CD4-positive, alpha-beta T cell (primary cell): ENCODE measurements at regions not wholly inside any gene's neighbourhood (a gene's known extent, or its start where the extent isn't known, plus 50 kb on each side); places are given as distances from the start of the nearest gene placed in this dataset.

Experiments
- ATAC-seq: fragments of 200-7000 bp; cut with Tn5 transposase; one replicate; pipeline ENCODE4 v1.10.0; 2022; ENCODE audit warnings: mild to moderate bottlenecking; ENCODE audit not compliant: poor library complexity
- CTCF ChIA-PET: fragments of 350-600 bp; sonication (Branson Sonifier 250); formaldehyde crosslinking; loops from one replicate; lab custom pipeline; 2021; ENCODE audit warnings: antibody characterized with exemption, inconsistent platforms; lab: Charles Lee
- POLR2A ChIA-PET: fragments of 350-600 bp; sonication (Branson Sonifier 250); formaldehyde crosslinking; loops from one replicate; lab custom pipeline; 2021; ENCODE audit warnings: antibody characterized with exemption, inconsistent platforms; lab: Charles Lee
- DNase-seq, 14 experiments: peaks; one replicate each; pipeline ENCODE4 v3.0.0-alpha.2; 2013 to 2020; ENCODE audit warnings: mixed read lengths in 2 of 14
- H3K27ac ChIP-seq, 2 donors: one replicate each; pipeline versions ENCODE4 v1.5.1 to v1.7.0; 2013; ENCODE audit warnings: low read length in 2 of 2, low read depth in 1 of 2, mild to moderate bottlenecking in 1 of 2
- H3K27me3 ChIP-seq, 2 experiments: 1 replicate in 1 of 2; 2 replicates in 1 of 2; pipeline versions ENCODE4 v1.6.1 to v1.7.0; 2013; ENCODE audit warnings: low read length in 2 of 2, control low read depth in 1 of 2, mild to moderate bottlenecking in 1 of 2, moderate library complexity in 1 of 2; ENCODE audit not compliant: insufficient read depth in 2 of 2, control insufficient read depth in 1 of 2
- H3K36me3 ChIP-seq: one replicate; pipeline ENCODE4 v1.6.1; 2013; ENCODE audit warnings: low read length, control low read depth; ENCODE audit not compliant: insufficient read depth
- H3K4me1 ChIP-seq: one replicate; pipeline ENCODE4 v1.6.1; 2013; ENCODE audit warnings: low read length, control low read depth; ENCODE audit not compliant: insufficient read depth
- H3K4me3 ChIP-seq: one replicate; pipeline ENCODE4 v1.5.1; 2013; ENCODE audit warnings: mild to moderate bottlenecking, low read length, moderate library complexity
- H3K9me3 ChIP-seq, 2 experiments: 1 replicate in 1 of 2; 2 replicates in 1 of 2; pipeline versions ENCODE4 v1.6.1 to v1.7.0; 2013; ENCODE audit warnings: low read length in 2 of 2, mild to moderate bottlenecking in 2 of 2, control low read depth in 1 of 2, moderate library complexity in 1 of 2; ENCODE audit not compliant: control insufficient read depth in 1 of 2, insufficient read depth in 1 of 2
- H3K27ac Mint-ChIP-seq: one replicate; pipeline ENCODE4 v1.8.0; 2020; ENCODE audit warnings: mixed read lengths
- H3K27me3 Mint-ChIP-seq: one replicate; pipeline ENCODE4 v1.8.0; 2021; ENCODE audit warnings: mixed read lengths
- H3K36me3 Mint-ChIP-seq: one replicate; pipeline ENCODE4 v1.8.0; 2021; ENCODE audit warnings: low read depth, mixed read lengths
- H3K4me1 Mint-ChIP-seq: one replicate; pipeline ENCODE4 v1.8.0; 2021; ENCODE audit warnings: low read depth, mixed read lengths
- H3K4me3 Mint-ChIP-seq: one replicate; pipeline ENCODE4 v1.8.0; 2020; ENCODE audit warnings: mild to moderate bottlenecking, mixed read lengths
- H3K9me3 Mint-ChIP-seq: one replicate; pipeline ENCODE4 v1.8.0; 2020; ENCODE audit warnings: mixed read lengths
- intact Hi-C, 2 experiments: fragments of 100-400 bp; cut with DNase I in 1 of 2; cut with micrococcal nuclease in 1 of 2; formaldehyde crosslinking; loops; one replicate each; pipeline versions ENCODE4 v1.15.1 to v1.9.0; 2023 to 2025; cut with DNase I, micrococcal nuclease
- TF ChIP-seq, protein P1 (sequence below): fragments of 200-600 bp; IDR thresholded peaks from one replicate; pipeline ENCODE4 v1.8.0; 2022; ENCODE audit warnings: antibody characterized with exemption, mild to moderate bottlenecking

DNA sequence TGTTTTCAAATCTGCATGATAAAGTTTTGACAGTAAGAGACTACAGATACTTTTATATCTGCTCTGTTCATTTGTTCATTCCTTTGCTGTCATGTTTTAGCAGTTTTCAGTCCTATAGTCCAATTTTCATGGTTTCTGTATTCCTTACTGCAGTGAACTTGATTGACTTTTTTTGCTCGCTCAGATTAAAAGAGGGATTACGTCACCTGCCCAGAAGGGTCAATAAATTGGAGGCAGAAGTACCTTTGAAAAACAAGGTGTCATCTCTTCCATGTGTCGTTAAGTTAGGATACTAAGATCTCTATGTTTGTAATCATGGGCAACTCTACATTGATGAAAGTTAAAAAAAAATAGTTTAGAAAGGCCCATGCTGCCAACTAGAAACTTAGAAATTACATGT is 250.1 kb upstream of the SMIM31 start:
- Mint-ChIP-seq H3K4me1 (no peaks in the 10 kb centered on the region), H3K36me3 (no peaks in the 10 kb centered on the region), H3K27me3 (peaks cover 6% of the 10 kb centered on the region), H3K4me3 (no peak overlapping the region), H3K9me3 (no peaks in the 10 kb centered on the region), H3K27ac (no peak overlapping the region)
- DNase-seq (no peak), ATAC-seq (no peak)
- intact Hi-C loops, result no loop called here
- Histone ChIP-seq H3K4me1 (no peaks in the 10 kb centered on the region), H3K27me3 (no peaks in the 10 kb centered on the region), H3K27ac (no peak overlapping the region), H3K4me3 (no peak overlapping the region), H3K9me3 (no peaks in the 10 kb centered on the region), H3K36me3 (no peaks in the 10 kb centered on the region)
- POLR2A ChIA-PET, result no interaction called here
- TF ChIP-seq, protein P1, sequence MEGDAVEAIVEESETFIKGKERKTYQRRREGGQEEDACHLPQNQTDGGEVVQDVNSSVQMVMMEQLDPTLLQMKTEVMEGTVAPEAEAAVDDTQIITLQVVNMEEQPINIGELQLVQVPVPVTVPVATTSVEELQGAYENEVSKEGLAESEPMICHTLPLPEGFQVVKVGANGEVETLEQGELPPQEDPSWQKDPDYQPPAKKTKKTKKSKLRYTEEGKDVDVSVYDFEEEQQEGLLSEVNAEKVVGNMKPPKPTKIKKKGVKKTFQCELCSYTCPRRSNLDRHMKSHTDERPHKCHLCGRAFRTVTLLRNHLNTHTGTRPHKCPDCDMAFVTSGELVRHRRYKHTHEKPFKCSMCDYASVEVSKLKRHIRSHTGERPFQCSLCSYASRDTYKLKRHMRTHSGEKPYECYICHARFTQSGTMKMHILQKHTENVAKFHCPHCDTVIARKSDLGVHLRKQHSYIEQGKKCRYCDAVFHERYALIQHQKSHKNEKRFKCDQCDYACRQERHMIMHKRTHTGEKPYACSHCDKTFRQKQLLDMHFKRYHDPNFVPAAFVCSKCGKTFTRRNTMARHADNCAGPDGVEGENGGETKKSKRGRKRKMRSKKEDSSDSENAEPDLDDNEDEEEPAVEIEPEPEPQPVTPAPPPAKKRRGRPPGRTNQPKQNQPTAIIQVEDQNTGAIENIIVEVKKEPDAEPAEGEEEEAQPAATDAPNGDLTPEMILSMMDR, result no peak
- CTCF ChIA-PET, result no interaction called here

DNA sequence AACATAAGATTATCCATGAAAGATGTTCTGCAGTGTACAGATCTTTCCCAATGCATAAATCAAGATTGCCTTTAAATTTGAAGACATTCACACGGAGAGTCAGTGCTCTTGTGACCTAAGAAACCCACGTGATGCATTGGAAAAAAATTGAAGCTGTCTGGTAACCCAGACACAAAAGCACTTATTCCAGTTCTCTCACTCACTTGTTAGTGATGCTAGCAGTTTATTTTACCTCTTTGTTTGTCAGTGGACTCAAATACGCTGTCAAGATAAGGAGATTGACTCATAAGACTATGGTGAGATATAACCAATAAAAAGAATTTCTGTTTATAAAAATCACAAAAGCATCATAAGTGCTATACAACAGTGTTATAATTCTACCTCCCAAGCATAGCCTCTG is 245.8 kb upstream of the SMIM31 start:
- no peak overlapping the region for H3K4me3 Mint-ChIP-seq
- DNase-seq, result no peak
- no peaks in the 10 kb centered on the region for H3K9me3 ChIP-seq
- POLR2A ChIA-PET, result no interaction called here
- no peaks in the 10 kb centered on the region for H3K4me1 ChIP-seq
- no peak overlapping the region for H3K4me3 ChIP-seq
- no peak for ATAC-seq
- no peak overlapping the region for H3K27ac Mint-ChIP-seq
- no peaks in the 10 kb centered on the region for H3K4me1 Mint-ChIP-seq
- TF ChIP-seq, protein P1, result no peak
- no peaks in the 10 kb centered on the region for H3K36me3 Mint-ChIP-seq
- intact Hi-C loops, result no loop called here
- H3K27me3 Mint-ChIP-seq, result peaks cover 6% of the 10 kb centered on the region
- no peaks in the 10 kb centered on the region for H3K9me3 Mint-ChIP-seq
- H3K27me3 ChIP-seq, result no peaks in the 10 kb centered on the region
- no peak overlapping the region for H3K27ac ChIP-seq
- CTCF ChIA-PET, result no interaction called here
- no peaks in the 10 kb centered on the region for H3K36me3 ChIP-seq

GRCh38 chr4:164508771-164509170 is 245.2 kb upstream of the SMIM31 start:
- H3K4me1 Mint-ChIP-seq, result no peaks in the 10 kb centered on the region
- no peak overlapping the region for H3K4me3 ChIP-seq
- CTCF ChIA-PET, result no interaction called here
- H3K9me3 Mint-ChIP-seq, result no peaks in the 10 kb centered on the region
- no peak for ATAC-seq
- H3K27me3 ChIP-seq, result no peaks in the 10 kb centered on the region
- no peak overlapping the region for H3K27ac ChIP-seq
- H3K36me3 ChIP-seq, result no peaks in the 10 kb centered on the region
- H3K4me3 Mint-ChIP-seq, result no peak overlapping the region
- H3K9me3 ChIP-seq, result no peaks in the 10 kb centered on the region
- no peak overlapping the region for H3K27ac Mint-ChIP-seq
- H3K27me3 Mint-ChIP-seq, result peaks cover 6% of the 10 kb centered on the region
- POLR2A ChIA-PET, result no interaction called here
- H3K4me1 ChIP-seq, result no peaks in the 10 kb centered on the region
- TF ChIP-seq, protein P1, result no peak
- no peak for DNase-seq
- intact Hi-C loops, result no loop called here
- H3K36me3 Mint-ChIP-seq, result no peaks in the 10 kb centered on the region
